Stimulated activated CD4-positive, alpha-beta T cell treated with anti-CD3 and anti-CD28 coated beads, Interleukin-4, amount 100 ng/mL, for 1 hour (primary cell): ENCODE measurements at regions not wholly inside any gene's neighbourhood (a gene's known extent, or its start where the extent isn't known, plus 50 kb on each side); places are given as distances from the start of the nearest gene placed in this dataset.

Experiments
- DNase-seq: peaks from one replicate; pipeline ENCODE4 v3.0.0-alpha.2; 2020

GRCh38 chr21:28263974-28264373 lies 728.7 kb downstream of the LTN1 start:
- DNase-seq = no peak

- no peak for DNase-seq
Measured at GRCh38 chr21:28261298-28261697, 731.4 kb downstream of the LTN1 start.

GRCh38 chr21:28257276-28257675 lies 735.4 kb downstream of the LTN1 start:
- DNase-seq = no peak

GRCh38 chr21:28256837-28257236 lies 735.8 kb downstream of the LTN1 start:
- no peak for DNase-seq

- no peak for DNase-seq
Measured at GRCh38 chr21:28256420-28256831, 736.3 kb downstream of the LTN1 start.

- DNase-seq = no peak
Measured at GRCh38 chr21:28253961-28254360, 738.7 kb downstream of the LTN1 start.

GRCh38 chr21:28253338-28253737 lies 739.3 kb downstream of the LTN1 start:
- DNase-seq = no peak

- no peak for DNase-seq
Measured at GRCh38 chr21:28252928-28253327, 739.7 kb downstream of the LTN1 start.

- DNase-seq = no peak
Measured at GRCh38 chr21:28250946-28251345, 741.7 kb downstream of the LTN1 start.

GRCh38 chr21:28247454-28248020 lies 745.1 kb downstream of the LTN1 start:
- no peak for DNase-seq

GRCh38 chr21:28240586-28240985 lies 752.1 kb downstream of the LTN1 start:
- no peak for DNase-seq

GRCh38 chr21:28239340-28239739 lies 753.3 kb downstream of the LTN1 start:
- DNase-seq = no peak

GRCh38 chr21:28237661-28238060 lies 755.0 kb downstream of the LTN1 start:
- no peak for DNase-seq

GRCh38 chr21:28235169-28235895 lies 757.3 kb downstream of the LTN1 start:
- DNase-seq = no peak

- no peak for DNase-seq
Measured at GRCh38 chr21:28234326-28234725, 758.4 kb downstream of the LTN1 start.

- DNase-seq = no peak
Measured at GRCh38 chr21:28233536-28234220, 759.0 kb downstream of the LTN1 start.

- DNase-seq = no peak
Measured at GRCh38 chr21:28230559-28230958, 762.1 kb downstream of the LTN1 start.

GRCh38 chr21:28229814-28230213 lies 762.9 kb downstream of the LTN1 start:
- DNase-seq = no peak

GRCh38 chr21:28228636-28228995 lies 764.1 kb downstream of the LTN1 start:
- DNase-seq = no peak

GRCh38 chr21:28227881-28228635 lies 764.6 kb downstream of the LTN1 start:
- no peak for DNase-seq

GRCh38 chr21:28226563-28226962 lies 766.1 kb downstream of the LTN1 start:
- no peak for DNase-seq

- no peak for DNase-seq
Measured at GRCh38 chr21:28224191-28224726, 768.4 kb downstream of the LTN1 start.

- no peak for DNase-seq
Measured at GRCh38 chr21:28221984-28222383, 770.7 kb downstream of the LTN1 start.
